ENCODE measurements at regions not wholly inside any gene's neighbourhood (a gene's known extent, or its start where the extent isn't known, plus 50 kb on each side); places are given as distances from the start of the nearest gene placed in this dataset.

- TF ChIP-seq RAD21 (IDR thresholded peaks at IDR 0.05; ENCODE audit: low read depth): no peak
- no peak for TF ChIP-seq EP300 (IDR thresholded peaks at IDR 0.05; ENCODE audit: borderline replicate concordance)
- no peak for TF ChIP-seq EGR1 (IDR thresholded peaks at IDR 0.05)
- TF ChIP-seq, protein P1, sequence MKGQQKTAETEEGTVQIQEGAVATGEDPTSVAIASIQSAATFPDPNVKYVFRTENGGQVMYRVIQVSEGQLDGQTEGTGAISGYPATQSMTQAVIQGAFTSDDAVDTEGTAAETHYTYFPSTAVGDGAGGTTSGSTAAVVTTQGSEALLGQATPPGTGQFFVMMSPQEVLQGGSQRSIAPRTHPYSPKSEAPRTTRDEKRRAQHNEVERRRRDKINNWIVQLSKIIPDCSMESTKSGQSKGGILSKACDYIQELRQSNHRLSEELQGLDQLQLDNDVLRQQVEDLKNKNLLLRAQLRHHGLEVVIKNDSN (IDR thresholded peaks at IDR 0.05): no peak
- no peak for TF ChIP-seq MAX (IDR thresholded peaks at IDR 0.05)
- no peak for TF ChIP-seq CREB1 (IDR thresholded peaks at IDR 0.05; ENCODE audit: low read depth)
- TF ChIP-seq TAF1 (IDR thresholded peaks at IDR 0.05; ENCODE audit: low read depth): no peak
- no peak for TF ChIP-seq FOXM1 (IDR thresholded peaks at IDR 0.05; ENCODE audit: borderline replicate concordance, low read depth)
- TF ChIP-seq NFIC (IDR thresholded peaks at IDR 0.05): no peak
- no peak for TF ChIP-seq YY1 (IDR thresholded peaks at IDR 0.05; ENCODE audit: low read depth)
Observed at GRCh38 chr12:65666876-65667275, 157.4 kb upstream of the HMGA2 start.

DNA sequence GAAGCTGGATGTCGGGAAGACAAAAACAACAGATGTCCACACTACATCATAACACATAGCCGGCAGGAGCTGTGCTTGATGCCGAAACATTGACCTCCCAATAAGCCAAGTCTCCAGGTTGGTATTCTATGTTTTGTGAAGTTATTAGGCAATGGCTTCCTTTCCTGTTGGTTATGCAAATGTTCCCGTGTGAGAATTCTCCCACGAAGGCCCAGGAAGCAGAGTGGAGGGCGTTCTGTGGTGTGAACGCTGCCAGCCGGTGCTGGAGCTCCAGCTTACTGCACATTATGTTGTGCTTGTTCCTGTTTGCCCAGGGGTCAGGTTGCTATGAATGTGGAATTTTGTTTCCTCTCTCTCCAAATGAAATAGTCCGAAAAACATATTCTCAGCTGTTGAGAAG lies 156.4 kb upstream of the HMGA2 start:
- TF ChIP-seq, protein P1 (IDR thresholded peaks at IDR 0.05): no peak
- no peak for TF ChIP-seq CEBPB (IDR thresholded peaks at IDR 0.05)
- TF ChIP-seq ZBTB7A (IDR thresholded peaks at IDR 0.05; ENCODE audit: low read depth): no peak
- TF ChIP-seq MAX (IDR thresholded peaks at IDR 0.05): no peak
- no peak for TF ChIP-seq RAD21 (IDR thresholded peaks at IDR 0.05; ENCODE audit: low read depth)
- TF ChIP-seq REST (IDR thresholded peaks at IDR 0.05; ENCODE audit: low read depth): no peak

- TF ChIP-seq EGR1 (IDR thresholded peaks at IDR 0.05) (no peak), YY1 (IDR thresholded peaks at IDR 0.05; ENCODE audit: low read depth) (no peak), CEBPB (IDR thresholded peaks at IDR 0.05) (no peak), NFIC (IDR thresholded peaks at IDR 0.05) (no peak), RAD21 (IDR thresholded peaks at IDR 0.05; ENCODE audit: low read depth) (no peak), TEAD4 (IDR thresholded peaks at IDR 0.05) (no peak), ZBTB7A (IDR thresholded peaks at IDR 0.05; ENCODE audit: low read depth) (no peak), TAF1 (IDR thresholded peaks at IDR 0.05; ENCODE audit: low read depth) (no peak), EP300 (IDR thresholded peaks at IDR 0.05; ENCODE audit: borderline replicate concordance) (no peak), FOXM1 (IDR thresholded peaks at IDR 0.05; ENCODE audit: borderline replicate concordance, low read depth) (no peak), MAX (IDR thresholded peaks at IDR 0.05) (no peak), CREB1 (IDR thresholded peaks at IDR 0.05; ENCODE audit: low read depth) (no peak), TCF12 (IDR thresholded peaks at IDR 0.05; ENCODE audit: low read depth) (no peak), REST (IDR thresholded peaks at IDR 0.05; ENCODE audit: low read depth) (no peak)
- TF ChIP-seq, protein P1 (IDR thresholded peaks at IDR 0.05): no peak
Observed at GRCh38 chr12:65668981-65669695, 155.1 kb upstream of the HMGA2 start.

GRCh38 chr12:65670775-65671174 lies 153.5 kb upstream of the HMGA2 start:
- no peak for TF ChIP-seq TAF1 (IDR thresholded peaks at IDR 0.05; ENCODE audit: low read depth)
- no peak for TF ChIP-seq EGR1 (IDR thresholded peaks at IDR 0.05)
- no peak for TF ChIP-seq CEBPB (IDR thresholded peaks at IDR 0.05)
- TF ChIP-seq CREB1 (IDR thresholded peaks at IDR 0.05; ENCODE audit: low read depth): no peak
- TF ChIP-seq, protein P1 (IDR thresholded peaks at IDR 0.05): no peak
- no peak for TF ChIP-seq TEAD4 (IDR thresholded peaks at IDR 0.05)
- TF ChIP-seq YY1 (IDR thresholded peaks at IDR 0.05; ENCODE audit: low read depth): no peak
- TF ChIP-seq REST (IDR thresholded peaks at IDR 0.05; ENCODE audit: low read depth): no peak
- no peak for TF ChIP-seq EP300 (IDR thresholded peaks at IDR 0.05; ENCODE audit: borderline replicate concordance)
- no peak for TF ChIP-seq FOXM1 (IDR thresholded peaks at IDR 0.05; ENCODE audit: borderline replicate concordance, low read depth)
- no peak for TF ChIP-seq TCF12 (IDR thresholded peaks at IDR 0.05; ENCODE audit: low read depth)
- TF ChIP-seq NFIC (IDR thresholded peaks at IDR 0.05): no peak
- no peak for TF ChIP-seq RAD21 (IDR thresholded peaks at IDR 0.05; ENCODE audit: low read depth)
- no peak for TF ChIP-seq ZBTB7A (IDR thresholded peaks at IDR 0.05; ENCODE audit: low read depth)

Measured in Ishikawa (cell line).